DND-41 (cell line): ENCODE measurements at regions not wholly inside any gene's neighbourhood (a gene's known extent, or its start where the extent isn't known, plus 50 kb on each side); places are given as distances from the start of the nearest gene placed in this dataset.

Experiments used
- ATAC-seq: fragments of 200-7000 bp; cut with Tn5 transposase; 3 replicates; pipeline ENCODE4 v1.9.1; 2021; ENCODE audit warnings: low read depth; ENCODE audit not compliant: insufficient read depth
- DNase-seq: peaks from one replicate; pipeline ENCODE4 v3.0.0-alpha.2; 2020
- H2AFZ ChIP-seq: 2 replicates; pipeline ENCODE4 v1.6.0; 2012; ENCODE audit warnings: low read depth, low read length
- H3K27ac ChIP-seq: 2 replicates; pipeline ENCODE4 v1.5.1; 2012; ENCODE audit warnings: low read length, inconsistent platforms
- H3K27me3 ChIP-seq: fragments of 200-600 bp; sonication (generic); 2 replicates; pipeline ENCODE4 v1.6.0; 2012; ENCODE audit warnings: low read length, mild to moderate bottlenecking, inconsistent platforms; ENCODE audit not compliant: insufficient read depth, poor library complexity
- H3K36me3 ChIP-seq: 2 replicates; pipeline ENCODE4 v1.5.1; 2012; ENCODE audit warnings: low read length, inconsistent platforms; ENCODE audit not compliant: insufficient read depth
- H3K4me1 ChIP-seq: 2 replicates; pipeline ENCODE4 v1.5.1; 2012; ENCODE audit warnings: mild to moderate bottlenecking, low read length; ENCODE audit not compliant: insufficient read depth
- H3K4me2 ChIP-seq: 2 replicates; pipeline ENCODE4 v1.6.0; 2012; ENCODE audit warnings: mild to moderate bottlenecking, moderate library complexity, low read length, inconsistent platforms; ENCODE audit not compliant: insufficient read depth
- H3K4me3 ChIP-seq, 2 experiments: fragments of 200-600 bp in 1 of 2; shearing (Covaris generic) in 1 of 2; 2 replicates each; pipeline ENCODE4 v1.5.1; 2012 to 2016; ENCODE audit warnings: inconsistent platforms in 2 of 2, low read length in 2 of 2, mild to moderate bottlenecking in 2 of 2, low read depth in 1 of 2, moderate library complexity in 1 of 2
- H3K79me2 ChIP-seq: 2 replicates; pipeline ENCODE4 v1.6.0; 2012; ENCODE audit warnings: low read length, inconsistent platforms; ENCODE audit not compliant: insufficient read depth
- H3K9ac ChIP-seq: 2 replicates; pipeline ENCODE4 v1.6.0; 2012; ENCODE audit warnings: low read depth, mild to moderate bottlenecking, inconsistent platforms, low read length, moderate library complexity
- H3K9me3 ChIP-seq: 2 replicates; pipeline ENCODE4 v1.5.1; 2012; ENCODE audit warnings: low read length, moderate library complexity, mild to moderate bottlenecking, inconsistent platforms; ENCODE audit not compliant: insufficient read depth, severe bottlenecking
- H4K20me1 ChIP-seq: 2 replicates; pipeline ENCODE4 v1.6.0; 2012; ENCODE audit warnings: low read length; ENCODE audit not compliant: insufficient read depth
- EZH2 ChIP-seq: IDR thresholded peaks from 3 replicates; pipeline ENCODE4 v1.6.1; 2012; ENCODE audit warnings: borderline replicate concordance, low read depth, mild to moderate bottlenecking, moderate library complexity, low read length, inconsistent platforms; ENCODE audit not compliant: severe bottlenecking
- TF ChIP-seq, protein P1 (sequence below): IDR thresholded peaks from 2 replicates; pipeline ENCODE4 v1.5.1; 2012; ENCODE audit warnings: borderline replicate concordance, low read length, moderate library complexity, mild to moderate bottlenecking; ENCODE audit not compliant: poor library complexity, severe bottlenecking; ENCODE audit errors: extremely low read depth

DNA sequence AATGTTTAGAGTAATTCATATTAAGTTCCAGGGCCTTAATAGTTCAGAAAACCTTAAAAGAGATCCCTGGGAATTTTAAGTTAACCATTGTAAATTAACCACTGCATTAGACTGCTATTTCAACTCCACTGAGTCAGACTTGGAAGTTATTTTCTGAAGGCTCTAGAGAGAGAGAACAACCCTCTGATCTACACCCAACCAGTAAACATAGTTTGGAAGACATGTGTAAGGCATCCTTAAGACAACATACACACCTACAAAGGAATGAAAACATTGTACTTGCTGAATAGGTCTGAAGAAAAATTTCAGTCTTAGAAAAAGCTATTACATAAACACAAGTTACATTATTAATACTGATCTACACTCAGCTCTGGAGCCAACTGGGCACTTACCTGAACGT is 158.2 kb upstream of the FST start:
- H3K9ac ChIP-seq: no peak overlapping the region
- DNase-seq (no peak), ATAC-seq (no peak)
- no peaks in the 10 kb centered on the region for H3K27me3 ChIP-seq
- no peaks in the 10 kb centered on the region for H3K79me2 ChIP-seq
- H3K36me3 ChIP-seq: no peaks in the 10 kb centered on the region
- no peak overlapping the region for H3K27ac ChIP-seq
- H3K9me3 ChIP-seq: no peaks in the 10 kb centered on the region
- no peaks in the 10 kb centered on the region for H3K4me1 ChIP-seq
- no peak overlapping the region for H3K4me3 ChIP-seq
- H2AFZ ChIP-seq: no peak overlapping the region
- H3K4me2 ChIP-seq: no peak overlapping the region
- TF ChIP-seq, protein P1, sequence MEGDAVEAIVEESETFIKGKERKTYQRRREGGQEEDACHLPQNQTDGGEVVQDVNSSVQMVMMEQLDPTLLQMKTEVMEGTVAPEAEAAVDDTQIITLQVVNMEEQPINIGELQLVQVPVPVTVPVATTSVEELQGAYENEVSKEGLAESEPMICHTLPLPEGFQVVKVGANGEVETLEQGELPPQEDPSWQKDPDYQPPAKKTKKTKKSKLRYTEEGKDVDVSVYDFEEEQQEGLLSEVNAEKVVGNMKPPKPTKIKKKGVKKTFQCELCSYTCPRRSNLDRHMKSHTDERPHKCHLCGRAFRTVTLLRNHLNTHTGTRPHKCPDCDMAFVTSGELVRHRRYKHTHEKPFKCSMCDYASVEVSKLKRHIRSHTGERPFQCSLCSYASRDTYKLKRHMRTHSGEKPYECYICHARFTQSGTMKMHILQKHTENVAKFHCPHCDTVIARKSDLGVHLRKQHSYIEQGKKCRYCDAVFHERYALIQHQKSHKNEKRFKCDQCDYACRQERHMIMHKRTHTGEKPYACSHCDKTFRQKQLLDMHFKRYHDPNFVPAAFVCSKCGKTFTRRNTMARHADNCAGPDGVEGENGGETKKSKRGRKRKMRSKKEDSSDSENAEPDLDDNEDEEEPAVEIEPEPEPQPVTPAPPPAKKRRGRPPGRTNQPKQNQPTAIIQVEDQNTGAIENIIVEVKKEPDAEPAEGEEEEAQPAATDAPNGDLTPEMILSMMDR: no peak
- no peak for TF ChIP-seq EZH2
- no peaks in the 10 kb centered on the region for H4K20me1 ChIP-seq

DNA sequence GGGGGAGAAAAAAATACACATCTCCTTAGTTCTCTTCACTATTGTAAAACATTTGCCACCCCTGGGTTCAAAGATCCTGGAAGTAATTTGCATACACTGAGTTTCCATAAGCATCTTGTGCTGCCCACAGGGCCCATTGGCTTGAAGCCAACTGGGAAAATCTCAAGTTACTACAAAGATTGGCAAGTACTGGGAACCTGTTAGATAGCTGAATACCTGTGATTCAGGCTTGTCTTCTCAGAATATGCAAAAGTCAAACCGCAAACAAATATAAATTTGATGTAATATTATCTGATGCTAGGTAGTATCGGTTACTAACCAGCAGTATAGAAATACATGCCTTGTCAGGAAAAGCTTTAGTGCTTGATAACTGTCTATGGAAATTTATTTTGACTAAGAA is 156.9 kb upstream of the FST start:
- no peak for ATAC-seq
- no peak overlapping the region for H3K4me2 ChIP-seq
- no peaks in the 10 kb centered on the region for H3K9me3 ChIP-seq
- no peak overlapping the region for H2AFZ ChIP-seq
- no peaks in the 10 kb centered on the region for H3K27me3 ChIP-seq
- no peaks in the 10 kb centered on the region for H3K79me2 ChIP-seq
- H4K20me1 ChIP-seq: no peaks in the 10 kb centered on the region
- no peak overlapping the region for H3K27ac ChIP-seq
- no peak overlapping the region for H3K9ac ChIP-seq
- no peak overlapping the region for H3K4me3 ChIP-seq
- H3K36me3 ChIP-seq: no peaks in the 10 kb centered on the region
- no peak for DNase-seq
- no peaks in the 10 kb centered on the region for H3K4me1 ChIP-seq
- TF ChIP-seq, protein P1: no peak
- TF ChIP-seq EZH2: no peak

DNA sequence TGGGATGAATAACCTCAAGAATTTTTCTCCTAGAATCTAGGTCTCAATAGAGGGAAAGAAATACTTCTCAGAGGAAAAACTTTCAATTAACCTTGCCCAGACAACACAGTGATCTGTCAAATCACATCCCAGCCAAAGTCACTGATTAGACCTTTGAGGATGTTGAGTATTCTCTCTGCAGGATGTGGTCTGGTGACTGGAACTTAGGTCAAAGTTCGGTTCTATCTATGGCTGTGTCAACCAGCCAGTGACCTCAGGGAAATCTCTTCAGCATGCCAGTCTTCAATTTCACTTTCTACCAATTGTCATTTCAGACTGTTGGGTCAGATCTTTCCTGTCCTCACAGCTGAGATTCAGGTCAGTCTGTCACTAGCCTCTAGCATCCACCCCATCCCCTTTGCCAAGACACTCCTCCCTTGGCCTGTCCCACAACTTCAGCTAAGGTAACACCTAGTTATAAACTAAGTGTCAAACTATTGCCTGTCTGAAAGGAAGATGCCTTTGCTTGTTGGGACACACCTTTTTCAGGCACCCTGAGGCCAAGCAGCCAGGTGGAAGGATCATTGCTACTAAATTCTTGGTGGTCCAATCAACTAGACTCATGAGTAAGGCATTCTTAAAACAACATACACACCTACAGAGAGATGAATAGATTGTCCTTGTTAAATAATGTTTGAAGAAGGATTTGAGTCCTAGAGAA is 156.3 kb upstream of the FST start:
- H3K36me3 ChIP-seq: no peaks in the 10 kb centered on the region
- DNase-seq (no peak), ATAC-seq (0 out of 3 replicates have a peak, but pooled peaks have one; percentile 33)
- H3K9me3 ChIP-seq: no peaks in the 10 kb centered on the region
- H3K4me1 ChIP-seq: no peaks in the 10 kb centered on the region
- H2AFZ ChIP-seq: no peak overlapping the region
- no peak for TF ChIP-seq EZH2
- TF ChIP-seq, protein P1: no peak
- no peak overlapping the region for H3K27ac ChIP-seq
- no peak overlapping the region for H3K4me2 ChIP-seq
- H4K20me1 ChIP-seq: no peaks in the 10 kb centered on the region
- no peaks in the 10 kb centered on the region for H3K79me2 ChIP-seq
- H3K27me3 ChIP-seq: no peaks in the 10 kb centered on the region
- no peak overlapping the region for H3K9ac ChIP-seq
- H3K4me3 ChIP-seq: no peak overlapping the region
